ENCODE measurements at regions not wholly inside any gene's neighbourhood (a gene's known extent, or its start where the extent isn't known, plus 50 kb on each side); places are given as distances from the start of the nearest gene placed in this dataset.

GRCh38 chr5:99025298-99026045, 96.7 kb upstream of the CHD1 start:
- intact Hi-C loops (cut with micrococcal nuclease): no loop called here
- H3K4me3 ChIP-seq (replicated peaks in 1 of 3; ENCODE audit: low read depth in 2 of 3, low read length in 3 of 3): peak overlapping the region in 1 of 3 experiments; percentile 60
- H3K4me1 ChIP-seq (ENCODE audit: control insufficient read depth in 1 of 2, insufficient read depth in 2 of 2, low read length in 2 of 2): peaks cover 74 to 94% of the 10 kb centered on the region in 2 donors
- H3K4me2 ChIP-seq (replicated peaks; ENCODE audit: extremely low read depth, low read length, poor library complexity, severe bottlenecking): peak overlapping the region; percentile 44
- no peak overlapping the region for H3K4me3 Mint-ChIP-seq
- H3K9ac ChIP-seq (ENCODE audit: insufficient read depth, low read length, poor library complexity, severe bottlenecking): no peak overlapping the region
- peak overlapping the region; percentile 79 to 86 for H3K27ac ChIP-seq (ENCODE audit: low read depth in 1 of 2, low read length in 2 of 2)
- H3K36me3 ChIP-seq (replicated peaks in 1 of 2; ENCODE audit: control insufficient read depth in 1 of 2, insufficient read depth in 2 of 2, low read length in 2 of 2): no peaks in the 10 kb centered on the region
- H3K36me3 Mint-ChIP-seq: no peaks in the 10 kb centered on the region
- no peak for TF ChIP-seq CTCF (IDR thresholded peaks at IDR 0.05)
- no peak overlapping the region for H2AFZ ChIP-seq (ENCODE audit: insufficient read depth, low read depth, low read length, poor library complexity, severe bottlenecking)
- H3K9me3 ChIP-seq (replicated peaks in 1 of 2; ENCODE audit: control insufficient read depth in 1 of 2, insufficient read depth in 1 of 2, low read length in 2 of 2): no peaks in the 10 kb centered on the region
- H3K79me2 ChIP-seq (ENCODE audit: insufficient read depth, low read length): peaks cover 4% of the 10 kb centered on the region
- 0% methylated on average over 1 of the region's 5 CpGs for WGBS (ENCODE audit: insufficient coverage)
- H3K27me3 Mint-ChIP-seq (ENCODE audit: low read depth in 3 of 3): no peaks in the 10 kb centered on the region
- DNase-seq: peak in 2 of 3 donors; percentile 53 to 57
- no peaks in the 10 kb centered on the region for H3K9me3 Mint-ChIP-seq
- H3K4me1 Mint-ChIP-seq: peaks cover 78% of the 10 kb centered on the region
- H4K20me1 ChIP-seq (ENCODE audit: insufficient read depth, low read length): no peaks in the 10 kb centered on the region
- peak overlapping the region; percentile 84 to 96 (median 91) for H3K27ac Mint-ChIP-seq
- H3K27me3 ChIP-seq (ENCODE audit: control insufficient read depth in 2 of 2, insufficient read depth in 2 of 2, low read length in 2 of 2): no peaks in the 10 kb centered on the region

- Mint-ChIP-seq H3K4me1 (peaks cover 69% of the 10 kb centered on the region), H3K4me3 (no peak overlapping the region), H3K27me3 (ENCODE audit: low read depth in 3 of 3) (no peaks in the 10 kb centered on the region), H3K9me3 (no peaks in the 10 kb centered on the region), H3K27ac (no peak overlapping the region), H3K36me3 (no peaks in the 10 kb centered on the region)
- no peak overlapping the region for H3K4me3 ChIP-seq (replicated peaks in 1 of 3; ENCODE audit: low read depth in 2 of 3, low read length in 3 of 3)
- no peak for TF ChIP-seq CTCF (IDR thresholded peaks at IDR 0.05)
- H3K79me2 ChIP-seq (ENCODE audit: insufficient read depth, low read length): peaks cover 4% of the 10 kb centered on the region
- H3K27ac ChIP-seq (ENCODE audit: low read depth in 1 of 2, low read length in 2 of 2): peak overlapping the region in 1 of 2 donors; percentile 59
- no peak overlapping the region for H2AFZ ChIP-seq (ENCODE audit: insufficient read depth, low read depth, low read length, poor library complexity, severe bottlenecking)
- no peaks in the 10 kb centered on the region for H3K27me3 ChIP-seq (ENCODE audit: control insufficient read depth in 2 of 2, insufficient read depth in 2 of 2, low read length in 2 of 2)
- H3K36me3 ChIP-seq (replicated peaks in 1 of 2; ENCODE audit: control insufficient read depth in 1 of 2, insufficient read depth in 2 of 2, low read length in 2 of 2): no peaks in the 10 kb centered on the region
- H3K4me2 ChIP-seq (replicated peaks; ENCODE audit: extremely low read depth, low read length, poor library complexity, severe bottlenecking): no peak overlapping the region
- intact Hi-C loops (cut with micrococcal nuclease): loop anchor here in 1 of 2 donors (5.0 kb wide), 1 partner anchor 96 kb away; the partner anchor contains the start of gene CHD1
- WGBS (ENCODE audit: insufficient coverage): no CpG with 5 or more reads among the region's 3 CpGs
- no peak overlapping the region for H3K9ac ChIP-seq (ENCODE audit: insufficient read depth, low read length, poor library complexity, severe bottlenecking)
- peaks cover 73 to 81% of the 10 kb centered on the region in 2 donors for H3K4me1 ChIP-seq (ENCODE audit: control insufficient read depth in 1 of 2, insufficient read depth in 2 of 2, low read length in 2 of 2)
- no peaks in the 10 kb centered on the region for H4K20me1 ChIP-seq (ENCODE audit: insufficient read depth, low read length)
- peak in 1 of 3 donors; percentile 21 for DNase-seq
- no peaks in the 10 kb centered on the region for H3K9me3 ChIP-seq (replicated peaks in 1 of 2; ENCODE audit: control insufficient read depth in 1 of 2, insufficient read depth in 1 of 2, low read length in 2 of 2)
Observed at GRCh38 chr5:99023330-99023729, 94.5 kb upstream of the CHD1 start.
